GM21825 (cell line): ENCODE measurements at regions not wholly inside any gene's neighbourhood (a gene's known extent, or its start where the extent isn't known, plus 50 kb on each side); places are given as distances from the start of the nearest gene placed in this dataset.
"Not testable (repeated sequence)": the region's sequence is repeated elsewhere in the genome, so short reads cannot be mapped to it uniquely, and the experiment has no call there.

Source experiments
- ATAC-seq: cut with Tn5 transposase; IDR thresholded peaks from one replicate; pipeline ENCODE4 v1.9.1; 2021; ENCODE audit warnings: mild to moderate bottlenecking, moderate library complexity; ENCODE audit not compliant: unreplicated experiment

DNA sequence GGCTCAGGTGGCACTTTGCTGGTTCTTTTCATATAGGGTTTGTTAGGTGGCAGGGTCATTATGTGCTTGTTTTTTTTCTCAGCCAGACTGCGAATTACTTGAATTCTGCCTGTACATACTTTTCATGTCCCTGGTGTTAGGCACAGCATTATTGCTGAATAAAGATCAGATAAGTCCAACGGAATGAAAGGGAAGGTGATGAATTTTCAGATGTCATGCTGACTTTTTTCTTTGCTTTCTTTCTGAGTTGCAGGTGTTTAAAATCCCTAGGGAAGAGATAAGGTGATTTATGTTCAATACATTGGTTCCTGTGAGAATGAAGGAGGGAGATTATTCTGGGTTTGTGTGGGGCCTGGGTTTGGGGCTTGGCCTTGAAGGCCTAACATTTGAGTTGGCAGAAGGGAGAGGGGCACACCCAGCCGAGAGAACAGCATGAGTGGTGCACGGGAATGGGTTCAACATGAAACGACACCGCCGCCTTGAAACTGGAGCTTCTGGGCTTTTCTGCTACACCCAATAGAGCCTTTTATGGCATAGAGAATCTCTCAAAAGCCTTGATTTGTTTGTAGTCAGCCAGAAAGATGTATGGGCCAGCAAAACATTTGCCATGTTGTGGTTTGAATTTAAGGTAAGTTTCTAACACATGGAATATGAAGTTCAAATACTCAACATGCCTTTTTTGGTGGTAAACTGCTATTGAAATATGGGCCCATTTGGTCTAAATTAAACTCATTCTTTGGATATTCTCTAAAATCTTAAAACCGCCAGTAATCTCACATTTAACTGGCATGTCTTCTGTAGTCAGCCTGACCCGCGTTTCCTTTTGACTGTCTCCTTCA is 477.0 kb downstream of the PCNX1 start:
- no peak for ATAC-seq

GRCh38 chr14:71387753-71388152 is 480.5 kb downstream of the PCNX1 start:
- no peak for ATAC-seq

DNA sequence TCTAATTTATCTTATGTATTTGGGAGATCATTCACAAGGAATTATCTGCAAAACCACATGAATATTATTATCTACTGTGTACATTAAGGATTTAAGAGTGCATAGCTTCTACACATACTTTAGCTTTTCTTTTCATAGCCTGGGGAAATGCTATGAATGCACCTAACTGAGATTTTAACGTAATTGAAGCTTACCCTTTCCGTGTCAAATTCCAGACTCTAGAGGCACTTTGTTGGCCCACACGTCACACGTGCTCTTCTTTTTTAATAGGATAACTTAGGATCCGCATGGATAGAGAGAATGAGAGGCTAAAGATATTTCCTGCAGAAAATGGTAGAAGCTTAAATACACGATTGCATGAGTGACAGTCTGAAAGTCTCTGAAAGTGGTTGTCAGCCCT is 481.1 kb downstream of the PCNX1 start:
- ATAC-seq: no peak

- no peak for ATAC-seq
Measured at GRCh38 chr14:71388862-71389261, 481.6 kb downstream of the PCNX1 start.

- no peak for ATAC-seq
Measured at GRCh38 chr14:71394386-71394785, 487.1 kb downstream of the PCNX1 start.

DNA sequence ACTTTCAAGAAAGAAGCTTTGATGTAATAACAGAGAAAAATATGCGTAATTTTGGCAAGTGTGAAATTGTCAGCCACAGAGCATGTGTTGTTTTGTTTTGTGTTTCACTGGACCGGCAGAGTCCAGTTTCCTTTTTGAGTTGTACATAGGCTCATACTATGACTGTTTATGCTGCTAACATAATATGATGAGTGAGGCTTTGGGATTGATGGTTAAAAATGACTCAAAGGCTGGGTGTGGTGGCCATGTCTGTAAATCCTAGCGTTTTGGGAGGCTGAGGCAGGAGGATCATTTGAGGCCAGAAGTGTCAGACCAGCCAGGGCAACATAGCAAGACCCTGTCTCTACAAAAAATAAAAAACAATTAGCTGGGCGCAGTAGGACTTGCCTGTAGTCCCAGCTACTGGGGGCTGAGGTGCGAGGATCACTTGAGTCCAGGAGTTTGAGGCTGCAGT is 487.9 kb downstream of the PCNX1 start:
- ATAC-seq: no peak

GRCh38 chr14:71395636-71396035 is 488.4 kb downstream of the PCNX1 start:
- no peak for ATAC-seq

DNA sequence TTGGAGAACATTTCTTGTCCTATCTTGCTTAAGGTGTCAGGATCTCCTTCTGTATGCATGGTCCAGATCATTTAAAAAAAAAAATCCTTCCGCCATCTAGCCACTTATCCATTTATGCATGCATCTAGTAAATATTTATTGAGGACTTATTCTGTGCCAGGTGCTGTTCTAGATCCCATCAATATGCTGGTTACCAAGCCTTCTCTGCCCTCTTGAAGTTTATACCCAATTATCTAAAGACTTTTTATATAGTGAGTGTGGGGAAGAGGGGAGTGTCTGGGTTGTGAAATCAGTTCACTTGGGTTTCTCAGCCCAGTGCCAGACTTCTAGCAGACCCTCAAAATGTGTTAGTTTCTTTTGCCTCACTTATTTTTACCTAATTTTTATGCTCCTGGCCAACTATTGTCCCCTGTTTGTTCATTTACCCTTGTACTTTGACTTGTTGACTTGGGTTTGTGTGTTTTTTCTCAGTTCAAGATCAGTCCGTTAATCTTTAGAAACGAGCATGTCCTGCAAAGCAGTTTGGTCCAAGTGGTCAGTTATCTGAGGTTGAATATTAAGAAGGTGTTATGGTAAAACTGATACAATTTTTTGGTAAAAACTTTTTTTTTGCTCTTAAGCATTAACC is 488.9 kb downstream of the PCNX1 start:
- ATAC-seq: no peak

- no peak for ATAC-seq
Measured at GRCh38 chr14:71397371-71397770, 490.1 kb downstream of the PCNX1 start.

DNA sequence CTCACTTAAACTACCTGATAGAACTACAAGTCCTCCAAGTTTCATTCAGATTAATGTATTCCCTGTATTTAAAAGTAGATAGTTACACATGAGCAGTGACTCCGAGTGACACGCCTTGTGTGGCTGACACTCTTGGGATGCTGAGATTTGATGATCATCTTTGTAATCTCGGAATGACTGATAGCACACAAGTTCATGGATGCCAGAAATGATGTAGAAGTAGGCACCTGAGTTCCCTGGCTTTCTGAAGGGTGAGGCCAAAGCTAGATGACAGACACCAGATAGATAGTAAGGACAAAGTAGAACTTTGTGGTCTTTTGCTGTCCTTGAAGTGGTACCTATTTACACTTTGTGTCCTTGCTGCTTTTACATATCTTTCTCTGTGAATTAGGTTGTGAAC is 491.2 kb downstream of the PCNX1 start:
- peak; percentile 26 for ATAC-seq

DNA sequence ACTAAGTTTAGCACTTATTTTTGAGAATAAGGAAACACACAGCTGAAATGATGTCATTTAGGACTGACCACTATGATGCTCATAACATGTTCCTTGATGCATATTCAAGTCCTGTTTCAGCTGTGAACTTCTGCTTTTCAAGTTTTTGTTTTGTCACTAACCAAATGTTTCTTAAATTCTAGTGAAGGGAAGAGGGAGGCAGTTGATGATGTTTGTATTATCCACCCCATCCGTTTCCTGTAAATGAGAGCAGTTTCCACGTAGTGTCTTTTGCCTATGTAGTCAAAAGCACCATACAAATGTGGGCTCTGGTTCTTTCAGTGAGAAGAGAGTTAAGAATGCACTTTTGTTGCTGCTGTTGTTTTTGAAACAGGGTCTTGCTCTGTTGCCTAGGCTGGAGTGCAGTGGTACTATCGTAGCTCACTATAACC is 491.8 kb downstream of the PCNX1 start:
- ATAC-seq: peak; percentile 71

DNA sequence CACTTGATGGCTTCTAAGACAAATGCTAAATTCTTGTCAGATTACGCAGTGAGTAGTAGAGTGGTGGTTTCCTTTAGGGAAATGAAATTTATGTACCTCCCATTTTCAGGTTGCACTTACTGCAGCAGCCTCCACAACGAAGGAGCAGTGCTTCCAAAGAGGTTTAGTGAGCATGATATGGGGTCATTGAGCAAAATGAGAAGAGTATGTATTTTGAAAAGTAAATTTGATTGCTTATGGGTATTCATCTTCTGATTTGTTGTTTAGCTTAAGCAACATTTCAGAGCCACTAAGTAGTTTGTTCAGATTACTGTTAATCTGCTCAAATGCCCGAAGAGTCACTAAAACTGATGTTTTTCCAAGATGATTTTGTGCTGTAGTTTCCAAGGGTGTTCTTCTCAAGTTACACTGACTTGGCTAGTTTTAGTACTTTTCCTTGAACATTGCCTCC is 493.6 kb downstream of the PCNX1 start:
- ATAC-seq: no peak

- ATAC-seq: not testable (repeated sequence)
Measured at GRCh38 chr14:71402415-71402814, 495.2 kb downstream of the PCNX1 start.

DNA sequence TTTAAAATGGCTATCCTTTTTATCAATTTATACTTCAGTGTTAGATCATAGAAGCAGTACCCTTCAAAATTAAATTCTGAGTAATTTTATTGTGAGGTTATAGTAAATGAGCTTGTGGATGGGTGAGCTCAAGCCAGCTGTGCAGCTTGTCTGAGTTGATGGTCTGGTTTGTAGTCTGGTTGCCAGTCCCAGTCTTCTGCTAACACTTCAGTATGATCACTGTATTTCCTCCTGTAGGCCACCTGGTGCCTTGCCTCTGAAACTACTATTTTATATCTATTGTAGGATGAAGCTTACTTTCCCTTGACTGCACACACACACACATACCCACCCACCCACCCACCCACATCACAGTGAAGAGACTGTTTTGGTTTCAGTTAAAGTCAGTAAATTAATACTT is 496.4 kb downstream of the PCNX1 start:
- no peak for ATAC-seq

DNA sequence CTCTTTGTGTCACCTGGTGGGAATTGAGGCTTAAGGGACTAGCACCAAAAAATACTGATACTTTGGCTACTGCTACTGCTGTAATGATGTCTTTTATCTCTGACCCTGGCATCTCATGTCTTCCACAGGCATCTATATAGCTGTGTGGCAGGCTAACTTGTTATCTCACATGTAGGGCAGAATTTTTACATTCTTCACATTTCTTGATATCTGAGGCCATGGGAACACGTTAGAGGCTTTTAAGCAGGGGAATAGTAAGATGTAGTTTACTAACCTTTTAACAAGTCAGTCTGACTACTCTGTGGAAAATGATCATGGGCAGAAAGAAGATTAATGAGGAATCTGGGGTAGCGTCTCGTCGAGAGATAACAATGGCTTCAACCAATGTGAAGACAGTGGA is 498.4 kb downstream of the PCNX1 start:
- ATAC-seq: no peak

DNA sequence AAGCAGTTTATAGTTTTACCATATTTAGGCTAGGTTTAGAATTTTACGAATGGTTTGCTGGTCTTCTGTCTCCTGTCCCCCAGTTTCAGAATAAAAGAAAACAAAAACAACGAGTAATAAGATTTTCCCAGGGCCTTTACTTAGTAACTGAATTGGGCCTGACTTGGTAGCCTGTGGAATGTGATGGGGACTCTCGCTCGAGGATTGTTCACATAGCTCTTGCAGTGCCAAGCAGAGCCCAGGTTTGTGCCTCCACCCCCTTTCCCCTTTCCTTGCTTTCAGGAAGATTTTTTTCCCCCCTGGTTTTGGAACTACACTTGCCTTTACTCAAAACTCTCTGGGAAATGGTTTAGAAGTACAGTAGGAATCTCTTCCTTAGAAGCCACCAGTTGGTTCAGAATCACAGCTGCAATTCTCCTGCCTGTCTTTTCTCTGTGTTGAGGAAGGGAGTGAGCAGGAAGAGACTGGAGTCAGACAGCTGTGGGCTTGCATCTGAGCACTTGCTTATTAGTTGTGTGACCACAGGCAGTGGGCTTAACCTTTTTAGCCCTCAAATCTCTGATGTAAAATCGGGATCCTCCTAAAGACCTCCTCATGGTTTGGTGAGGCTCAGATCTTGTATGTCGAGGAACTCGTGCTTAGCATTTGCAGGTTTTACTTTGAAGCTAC is 501.2 kb downstream of the PCNX1 start:
- no peak for ATAC-seq

DNA sequence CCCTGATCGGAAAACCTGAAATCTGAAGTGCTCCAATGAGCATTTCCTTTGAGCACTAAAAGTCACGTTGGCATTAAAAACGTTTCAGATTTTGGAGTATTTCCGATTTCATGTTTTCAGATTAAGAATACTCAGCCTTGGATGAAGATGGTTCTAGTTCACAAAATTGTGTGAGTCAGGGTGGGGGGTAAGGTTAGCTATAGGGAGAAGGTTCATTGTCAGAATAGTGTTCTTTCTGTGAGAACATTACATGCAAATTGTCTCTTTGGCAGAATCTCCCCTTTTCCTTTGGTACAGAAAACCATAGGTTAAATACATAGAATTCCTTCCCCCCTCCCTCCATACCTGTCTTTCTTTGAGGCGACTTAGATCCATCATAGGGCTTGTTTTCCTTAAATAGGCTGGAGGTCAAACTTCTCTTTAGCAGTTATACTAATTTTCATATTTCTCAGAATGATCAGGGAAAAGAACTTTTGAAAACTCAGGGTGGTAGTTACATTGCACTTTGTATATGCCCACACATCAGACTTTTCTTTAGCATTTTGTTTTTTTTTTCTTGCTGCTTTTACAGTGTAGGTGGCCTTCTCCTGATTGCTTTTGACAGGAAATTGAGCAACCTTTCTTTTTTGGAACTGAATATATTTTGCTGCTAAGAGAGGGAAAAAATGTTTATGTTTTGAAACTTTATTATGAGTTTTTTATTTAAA is 503.5 kb downstream of the PCNX1 start:
- ATAC-seq: no peak

DNA sequence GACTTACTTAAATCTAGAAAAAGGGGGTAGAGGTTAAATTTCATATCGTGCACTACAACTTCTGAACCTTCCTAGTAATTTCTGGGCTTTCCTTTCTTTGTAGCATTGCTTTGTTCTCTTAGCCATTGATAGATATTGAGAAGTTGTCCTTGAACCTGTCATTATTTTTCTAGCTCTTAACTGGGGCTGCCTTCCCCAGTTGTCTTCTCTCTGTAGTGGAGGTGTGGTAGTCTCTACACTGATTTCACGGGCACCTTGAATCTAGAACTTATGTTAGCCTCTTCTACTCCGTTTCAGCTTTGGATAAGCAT is 504.0 kb downstream of the PCNX1 start:
- no peak for ATAC-seq

DNA sequence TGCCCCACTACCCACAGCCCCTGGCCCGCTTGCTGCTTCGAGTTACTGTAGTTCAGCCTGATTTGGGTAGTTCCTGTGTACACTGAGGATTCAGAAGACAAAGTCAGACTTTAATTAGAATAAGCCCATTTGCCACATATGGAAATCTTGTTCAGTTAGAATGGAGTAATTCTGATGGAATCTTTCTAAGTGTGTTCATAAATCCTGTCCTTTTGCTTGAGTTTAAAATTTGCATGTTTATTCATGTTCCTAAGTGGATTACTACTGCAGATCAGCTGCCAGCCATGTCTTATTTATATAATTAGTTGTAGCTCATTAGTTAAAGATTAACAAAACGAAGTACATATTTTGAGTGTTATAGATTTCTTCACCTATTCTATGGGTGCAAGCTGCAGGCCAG is 504.5 kb downstream of the PCNX1 start:
- no peak for ATAC-seq

- ATAC-seq: no peak
Measured at GRCh38 chr14:71414631-71415403, 507.6 kb downstream of the PCNX1 start.

DNA sequence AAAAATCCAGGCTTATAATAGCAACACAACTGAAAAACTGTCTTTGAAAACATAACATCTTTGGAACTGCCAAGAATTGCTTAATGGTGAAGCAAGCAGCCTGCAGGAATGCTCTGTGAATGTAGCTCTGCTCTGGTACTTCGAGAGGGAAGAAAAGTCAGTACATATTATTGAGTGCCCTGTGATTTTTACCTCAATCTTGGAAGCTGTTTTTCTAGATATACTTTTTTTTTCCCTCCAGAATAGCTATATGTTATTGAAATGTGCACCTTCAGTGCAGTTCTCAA is 508.1 kb downstream of the PCNX1 start:
- ATAC-seq: no peak
